Occipital lobe (tissue), 1 donor: ENCODE measurements at regions not wholly inside any gene's neighbourhood (a gene's known extent, or its start where the extent isn't known, plus 50 kb on each side); places are given as distances from the start of the nearest gene placed in this dataset.

Experiments used
- DNase-seq: peaks from one replicate; lab custom pipeline; 2025; lab: John Stamatoyannopoulos, UW

GRCh38 chr16:86740298-86740697 lies 161.9 kb downstream of the FOXL1 start:
- DNase-seq, result no peak

GRCh38 chr16:86740906-86741799 lies 162.8 kb downstream of the FOXL1 start:
- DNase-seq, result no peak

GRCh38 chr16:86747761-86748160 lies 169.4 kb downstream of the FOXL1 start:
- no peak for DNase-seq

GRCh38 chr16:86748652-86749051 lies 170.3 kb downstream of the FOXL1 start:
- DNase-seq, result no peak

- DNase-seq, result no peak
These were observed 173.0 kb downstream of the FOXL1 start for GRCh38 chr16:86751076-86752030.

GRCh38 chr16:86752582-86753175 lies 174.3 kb downstream of the FOXL1 start:
- no peak for DNase-seq

- DNase-seq, result no peak
These were observed 175.1 kb downstream of the FOXL1 start for GRCh38 chr16:86753399-86753798.

- DNase-seq, result no peak
These were observed 177.2 kb downstream of the FOXL1 start for GRCh38 chr16:86755571-86756006.

GRCh38 chr16:86756882-86757703 lies 178.7 kb downstream of the FOXL1 start:
- DNase-seq, result no peak

- no peak for DNase-seq
These were observed 179.3 kb downstream of the FOXL1 start for GRCh38 chr16:86757704-86758040.

- DNase-seq, result no peak
These were observed 180.6 kb downstream of the FOXL1 start for GRCh38 chr16:86758932-86759331.

- no peak for DNase-seq
These were observed 183.0 kb downstream of the FOXL1 start for GRCh38 chr16:86761111-86762031.

- no peak for DNase-seq
These were observed 183.7 kb downstream of the FOXL1 start for GRCh38 chr16:86762095-86762494.

- no peak for DNase-seq
These were observed 185.5 kb downstream of the FOXL1 start for GRCh38 chr16:86763819-86764218.

GRCh38 chr16:86764551-86764950 lies 186.2 kb downstream of the FOXL1 start:
- DNase-seq, result no peak

GRCh38 chr16:86765389-86766026 lies 187.2 kb downstream of the FOXL1 start:
- no peak for DNase-seq

GRCh38 chr16:86766700-86767099 lies 188.4 kb downstream of the FOXL1 start:
- no peak for DNase-seq

- DNase-seq, result no peak
These were observed 190.0 kb downstream of the FOXL1 start for GRCh38 chr16:86768228-86768791.

- DNase-seq, result no peak
These were observed 190.7 kb downstream of the FOXL1 start for GRCh38 chr16:86768999-86769398.
